GM13977 (cell line): ENCODE measurements at regions not wholly inside any gene's neighbourhood (a gene's known extent, or its start where the extent isn't known, plus 50 kb on each side); places are given as distances from the start of the nearest gene placed in this dataset.

Experiments used
- DNase-seq: peaks from one replicate; pipeline ENCODE4 v3.0.0; 2012; ENCODE audit warnings: low spot score
- CTCF ChIP-seq: IDR thresholded peaks from 2 replicates; pipeline ENCODE4 v1.5.1; 2012; ENCODE audit warnings: mild to moderate bottlenecking, control low read depth; ENCODE audit not compliant: insufficient read depth; ENCODE audit errors: extremely low read depth, missing control alignments
- in situ Hi-C: fragments of 300-500 bp; cut with MboI; formaldehyde crosslinking; loops from one replicate; pipeline ENCODE4 v1.12.0; 2022; ENCODE audit warnings: low sequenced_read_pairs, low pct_unique_long_range_greater_than_20kb, mixed read lengths, inconsistent platforms; ENCODE audit not compliant: unreplicated experiment

GRCh38 chr10:52672880-52673279, 99.7 kb downstream of the MBL2 start:
- no peak for TF ChIP-seq CTCF
- in situ Hi-C loops: no loop called here
- no peak for DNase-seq

- no peak for DNase-seq
- TF ChIP-seq CTCF: no peak
- in situ Hi-C loops: no loop called here
These were observed 99.1 kb downstream of the MBL2 start for GRCh38 chr10:52673468-52673867.

GRCh38 chr10:52674474-52674873, 98.1 kb downstream of the MBL2 start:
- in situ Hi-C loops: no loop called here
- no peak for TF ChIP-seq CTCF
- no peak for DNase-seq

GRCh38 chr10:52677086-52677485, 95.5 kb downstream of the MBL2 start:
- in situ Hi-C loops: no loop called here
- no peak for DNase-seq
- no peak for TF ChIP-seq CTCF

- in situ Hi-C loops: no loop called here
- no peak for TF ChIP-seq CTCF
These were observed 94.0 kb downstream of the MBL2 start for GRCh38 chr10:52678611-52679010.

GRCh38 chr10:52679117-52679516, 93.5 kb downstream of the MBL2 start:
- in situ Hi-C loops: no loop called here
- DNase-seq: no peak
- no peak for TF ChIP-seq CTCF

More at GRCh38 chr10:52678611-52679010, 94.0 kb downstream of the MBL2 start:
- DNase-seq: no peak

GRCh38 chr10:52682766-52683165, 89.8 kb downstream of the MBL2 start:
- in situ Hi-C loops: no loop called here
- DNase-seq: no peak
- no peak for TF ChIP-seq CTCF
